Fibroblast of the aortic adventitia (primary cell): ENCODE measurements at regions not wholly inside any gene's neighbourhood (a gene's known extent, or its start where the extent isn't known, plus 50 kb on each side); places are given as distances from the start of the nearest gene placed in this dataset.
A peak's percentile ranks its signal among the peaks of the same experiment; 100 is the strongest.
"Not testable (repeated sequence)": the region's sequence is repeated elsewhere in the genome, so short reads cannot be mapped to it uniquely, and the experiment has no call there.

Experiments
- DNase-seq: peaks from one replicate; pipeline ENCODE4 v3.0.0-alpha.2; 2010; ENCODE audit warnings: low read depth
- H3K4me3 ChIP-seq: 2 replicates; pipeline ENCODE4 v1.5.1; 2011; ENCODE audit warnings: low read depth, mild to moderate bottlenecking, control low read depth, low read length, moderate library complexity
- TF ChIP-seq, protein P1 (sequence below): IDR thresholded peaks from 2 replicates; pipeline ENCODE4 v1.5.1; 2011; ENCODE audit warnings: mild to moderate bottlenecking, low read length, control low read depth, inconsistent platforms; ENCODE audit not compliant: insufficient read depth

GRCh38 chr15:39416258-39416657, 164.6 kb upstream of the THBS1 start:
- H3K4me3 ChIP-seq: no peak overlapping the region
- no peak for DNase-seq
- TF ChIP-seq, protein P1, sequence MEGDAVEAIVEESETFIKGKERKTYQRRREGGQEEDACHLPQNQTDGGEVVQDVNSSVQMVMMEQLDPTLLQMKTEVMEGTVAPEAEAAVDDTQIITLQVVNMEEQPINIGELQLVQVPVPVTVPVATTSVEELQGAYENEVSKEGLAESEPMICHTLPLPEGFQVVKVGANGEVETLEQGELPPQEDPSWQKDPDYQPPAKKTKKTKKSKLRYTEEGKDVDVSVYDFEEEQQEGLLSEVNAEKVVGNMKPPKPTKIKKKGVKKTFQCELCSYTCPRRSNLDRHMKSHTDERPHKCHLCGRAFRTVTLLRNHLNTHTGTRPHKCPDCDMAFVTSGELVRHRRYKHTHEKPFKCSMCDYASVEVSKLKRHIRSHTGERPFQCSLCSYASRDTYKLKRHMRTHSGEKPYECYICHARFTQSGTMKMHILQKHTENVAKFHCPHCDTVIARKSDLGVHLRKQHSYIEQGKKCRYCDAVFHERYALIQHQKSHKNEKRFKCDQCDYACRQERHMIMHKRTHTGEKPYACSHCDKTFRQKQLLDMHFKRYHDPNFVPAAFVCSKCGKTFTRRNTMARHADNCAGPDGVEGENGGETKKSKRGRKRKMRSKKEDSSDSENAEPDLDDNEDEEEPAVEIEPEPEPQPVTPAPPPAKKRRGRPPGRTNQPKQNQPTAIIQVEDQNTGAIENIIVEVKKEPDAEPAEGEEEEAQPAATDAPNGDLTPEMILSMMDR: no peak

DNA sequence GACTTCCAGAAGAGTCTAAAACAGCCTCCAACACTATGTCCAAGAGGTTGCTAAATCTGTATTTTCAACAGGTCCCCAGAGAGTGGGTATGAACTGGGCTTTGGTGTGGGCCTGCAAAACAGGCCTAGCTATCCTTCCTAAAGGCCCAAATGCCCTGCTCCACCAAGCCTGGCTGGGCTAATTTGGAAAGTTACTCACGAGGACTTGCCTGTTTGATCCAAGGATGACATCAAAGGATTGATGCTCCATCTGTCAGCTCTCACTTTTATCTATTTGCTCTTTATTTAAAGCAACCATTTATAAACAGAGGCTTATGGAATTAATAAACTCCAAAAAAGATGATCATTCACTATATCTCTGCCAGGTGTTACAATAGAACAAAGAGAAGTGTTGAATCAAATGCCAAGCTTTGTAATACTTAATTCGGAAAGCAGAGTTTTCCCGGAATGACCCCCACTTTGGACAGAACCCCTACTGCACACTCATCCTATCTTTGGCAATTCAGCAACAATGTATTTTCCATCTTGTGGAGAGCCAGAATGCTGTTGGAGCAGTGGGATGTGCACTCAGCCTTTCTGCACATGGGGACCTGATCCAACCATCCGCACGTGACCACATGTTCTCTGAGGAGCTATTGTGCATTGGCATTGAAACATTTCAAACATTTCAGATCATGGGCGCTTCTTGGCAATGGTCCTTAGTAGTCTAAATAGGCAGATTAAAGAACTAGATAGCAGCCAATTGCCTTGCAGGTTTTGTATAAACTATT, 163.3 kb upstream of the THBS1 start:
- DNase-seq: peak; percentile 49
- no peak overlapping the region for H3K4me3 ChIP-seq

GRCh38 chr15:39419651-39420050, 161.2 kb upstream of the THBS1 start:
- no peak overlapping the region for H3K4me3 ChIP-seq
- no peak for DNase-seq
- TF ChIP-seq, protein P1: no peak

More for the DNA sequence above, 163.3 kb upstream of the THBS1 start:
- TF ChIP-seq, protein P1: no peak

- not testable (repeated sequence) for H3K4me3 ChIP-seq, DNase-seq
Observed at GRCh38 chr15:39420123-39420852, 160.6 kb upstream of the THBS1 start.

DNA sequence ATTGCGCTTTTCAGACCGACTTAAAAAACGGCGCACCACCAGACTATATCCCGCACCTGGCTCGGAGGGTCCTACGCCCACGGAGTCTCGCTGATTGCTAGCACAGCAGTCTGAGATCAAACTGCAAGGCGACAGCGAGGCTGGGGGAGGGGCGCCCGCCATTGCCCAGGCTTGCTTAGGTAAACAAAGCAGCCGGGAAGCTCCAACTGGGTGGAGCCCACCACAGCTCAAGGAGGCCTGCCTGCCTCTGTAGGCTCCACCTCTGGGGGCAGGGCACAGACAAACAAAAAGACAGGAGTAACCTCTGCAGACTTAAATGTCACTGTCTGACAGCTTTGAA, 160.1 kb upstream of the THBS1 start:
- not testable (repeated sequence) for DNase-seq, H3K4me3 ChIP-seq

GRCh38 chr15:39426552-39427532, 154.0 kb upstream of the THBS1 start:
- TF ChIP-seq, protein P1: no peak
- peak; percentile 51 for DNase-seq
- H3K4me3 ChIP-seq: no peak overlapping the region

DNA sequence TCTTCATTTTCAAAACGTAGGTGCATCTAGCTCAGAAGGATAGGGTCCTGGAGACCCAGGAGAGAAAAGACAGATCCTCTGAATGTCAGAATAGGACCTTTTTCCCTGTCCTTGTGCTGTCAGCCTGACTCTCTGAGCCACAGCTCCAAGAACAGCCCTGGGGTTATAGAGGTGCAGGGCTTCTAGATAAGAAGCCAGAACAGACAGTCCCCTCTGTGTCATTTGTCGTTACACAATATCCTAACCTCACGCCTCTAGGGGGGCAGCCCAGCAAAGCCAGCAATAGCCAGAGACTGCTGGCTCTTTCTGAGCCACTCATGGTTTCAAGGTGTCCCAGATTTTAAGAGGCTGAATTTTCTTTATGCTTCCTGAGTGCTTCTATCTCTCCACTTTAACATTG, 153.2 kb upstream of the THBS1 start:
- TF ChIP-seq, protein P1: no peak
- no peak overlapping the region for H3K4me3 ChIP-seq
- no peak for DNase-seq
